ENCODE measurements at regions not wholly inside any gene's neighbourhood (a gene's known extent, or its start where the extent isn't known, plus 50 kb on each side); places are given as distances from the start of the nearest gene placed in this dataset.

DNA sequence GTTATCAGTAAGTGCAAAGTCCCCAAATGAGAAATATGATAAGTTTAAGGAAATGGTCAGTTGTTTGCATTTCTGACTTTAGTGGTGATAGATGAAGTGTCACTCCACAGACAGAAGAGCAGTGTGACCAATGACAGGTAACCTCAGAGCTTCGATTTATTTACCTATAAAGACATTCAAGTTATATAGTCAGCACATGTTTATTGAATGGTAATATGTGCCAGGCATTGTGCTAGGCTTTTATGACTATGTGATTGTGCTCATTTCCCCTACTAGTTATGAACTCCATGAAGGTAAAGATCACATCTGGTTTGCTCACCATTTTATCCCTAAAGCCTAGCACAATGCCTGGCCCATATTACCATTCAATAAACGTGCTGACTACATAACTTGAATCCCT, 222.4 kb downstream of the HHIPL2 start:
- DNase-seq, result no peak
- TF ChIP-seq GATA1 (IDR thresholded peaks at IDR 0.05; ENCODE audit: low read depth, low read length) (no peak), POLR2A (IDR thresholded peaks at IDR 0.05; ENCODE audit: low read length) (no peak)

DNA sequence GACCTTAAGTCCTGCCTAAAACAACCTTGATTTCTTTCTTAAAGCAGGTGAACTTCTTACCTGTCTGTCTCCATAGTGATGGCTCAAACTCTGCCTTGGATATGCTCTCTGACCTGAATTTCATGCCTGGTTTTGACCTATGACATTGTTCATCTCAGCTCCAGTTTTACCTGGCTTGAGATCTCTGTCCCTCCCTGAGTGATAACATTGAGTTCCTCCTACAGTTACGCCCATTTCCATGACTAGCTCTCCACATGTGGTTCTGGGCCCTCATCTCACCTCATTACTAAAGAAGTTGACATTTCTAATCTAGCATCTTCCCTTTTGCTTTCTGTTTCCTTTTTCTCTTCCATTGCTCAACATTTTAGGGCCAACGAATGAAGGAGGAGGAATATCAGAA, 233.1 kb downstream of the HHIPL2 start:
- DNase-seq, result no peak
- TF ChIP-seq POLR2A (IDR thresholded peaks at IDR 0.05; ENCODE audit: low read length), result no peak

DNA sequence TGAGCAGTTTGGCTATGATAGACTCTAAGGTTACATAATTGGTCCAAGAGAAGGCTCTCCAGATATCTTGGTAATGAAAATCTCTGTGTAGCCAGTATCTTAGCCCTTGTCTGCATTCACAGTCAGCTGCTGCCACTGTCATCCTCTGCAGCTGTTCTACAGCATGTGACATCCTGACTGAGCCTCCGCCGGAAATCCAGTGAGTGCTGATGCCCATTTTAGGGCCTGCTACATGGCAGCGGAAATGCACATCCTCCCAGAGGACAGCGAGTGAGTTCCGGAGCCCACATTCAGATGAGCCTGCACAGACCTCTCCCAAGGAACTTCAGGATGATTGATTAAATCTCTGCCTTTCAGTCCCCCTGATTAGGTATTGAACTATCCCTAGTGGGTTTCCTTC, 237.1 kb downstream of the HHIPL2 start:
- no peak for DNase-seq
- TF ChIP-seq POLR2A (IDR thresholded peaks at IDR 0.05; ENCODE audit: low read length) (no peak), GATA1 (IDR thresholded peaks at IDR 0.05; ENCODE audit: low read depth, low read length) (no peak)

DNA sequence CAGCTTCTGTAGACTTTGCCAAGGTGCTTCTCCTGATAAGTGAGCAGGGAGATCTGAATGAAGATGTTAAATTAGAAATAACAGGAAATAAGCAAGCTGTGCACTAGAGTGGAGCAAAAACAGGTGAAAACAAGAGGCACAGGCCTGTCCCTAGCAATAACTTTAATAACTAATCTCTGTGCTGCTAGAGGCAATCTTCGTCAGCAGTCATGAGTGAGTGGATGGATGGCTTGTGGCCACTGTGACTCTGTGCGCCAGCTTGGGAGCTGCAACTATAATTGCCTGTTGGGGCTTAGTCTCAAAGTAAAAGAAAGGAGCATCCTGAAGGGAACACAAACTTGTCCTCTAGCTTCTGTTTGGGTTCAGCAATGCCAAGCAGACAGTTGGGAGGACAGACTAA, 240.3 kb downstream of the HHIPL2 start:
- TF ChIP-seq POLR2A (IDR thresholded peaks at IDR 0.05; ENCODE audit: low read length) (no peak), GATA1 (IDR thresholded peaks at IDR 0.05; ENCODE audit: low read depth, low read length) (no peak)
- no peak for DNase-seq

DNA sequence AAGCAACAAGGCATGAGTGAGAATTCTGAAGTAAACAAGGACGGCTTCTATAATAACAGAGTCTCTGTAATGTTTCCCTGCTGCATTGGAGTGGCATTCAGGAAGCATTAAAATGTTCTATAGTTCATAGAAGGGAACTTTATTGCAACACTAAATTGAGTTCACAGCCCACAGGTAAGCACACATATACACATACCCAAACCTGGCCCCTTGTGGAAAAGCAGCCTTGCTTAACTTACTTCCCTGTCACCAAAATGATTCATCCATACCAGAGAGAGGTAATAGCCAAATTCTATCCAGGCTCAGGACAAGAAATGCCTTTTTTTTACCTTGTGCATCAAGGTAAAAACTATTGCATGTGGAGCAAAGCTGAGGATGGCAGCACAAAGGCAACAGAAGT, 241.4 kb downstream of the HHIPL2 start:
- no peak for DNase-seq
- no peak for TF ChIP-seq GATA1 (IDR thresholded peaks at IDR 0.05; ENCODE audit: low read depth, low read length)
- TF ChIP-seq POLR2A (IDR thresholded peaks at IDR 0.05; ENCODE audit: low read length), result no peak

DNA sequence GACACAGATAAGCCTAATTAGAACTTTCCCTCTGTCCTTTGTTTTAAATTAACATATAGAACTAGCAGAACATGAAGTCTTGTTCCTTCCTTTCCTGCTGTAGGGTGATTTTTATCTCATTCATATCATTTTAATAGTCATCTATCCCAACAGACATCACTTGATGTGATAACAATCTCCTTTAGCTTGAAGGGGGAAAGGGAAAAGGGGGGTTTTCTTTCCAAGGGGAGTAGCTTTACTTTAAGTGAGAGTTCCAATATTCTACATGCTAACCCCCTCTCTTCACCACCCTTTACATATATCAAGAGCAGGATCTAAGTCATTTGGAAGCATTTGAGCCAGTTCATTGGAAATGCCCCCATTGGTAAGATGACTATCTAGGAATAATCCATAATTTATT, 241.9 kb downstream of the HHIPL2 start:
- no peak for DNase-seq
- no peak for TF ChIP-seq POLR2A (IDR thresholded peaks at IDR 0.05; ENCODE audit: low read length)
- no peak for TF ChIP-seq GATA1 (IDR thresholded peaks at IDR 0.05; ENCODE audit: low read depth, low read length)

DNA sequence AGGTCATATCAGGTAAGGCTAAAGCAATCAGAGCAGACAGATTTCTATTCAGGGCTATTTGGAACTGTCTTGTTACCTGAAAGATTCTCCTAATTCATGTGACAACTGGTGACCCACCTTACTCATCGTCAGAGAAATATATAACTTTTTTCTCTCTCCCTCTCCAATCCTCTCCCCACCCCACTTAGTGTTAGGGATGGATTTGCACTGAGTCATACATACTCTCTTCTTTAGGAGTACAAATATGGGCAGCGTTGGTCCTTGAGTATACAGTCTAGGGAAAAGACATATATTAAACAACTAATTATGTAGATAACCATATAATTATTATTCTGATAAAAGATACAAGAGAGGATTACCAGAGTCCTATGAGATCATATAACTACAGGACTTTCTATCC, 246.3 kb downstream of the HHIPL2 start:
- TF ChIP-seq GATA1 (IDR thresholded peaks at IDR 0.05; ENCODE audit: low read depth, low read length) (no peak), POLR2A (IDR thresholded peaks at IDR 0.05; ENCODE audit: low read length) (no peak)
- no peak for DNase-seq

DNA sequence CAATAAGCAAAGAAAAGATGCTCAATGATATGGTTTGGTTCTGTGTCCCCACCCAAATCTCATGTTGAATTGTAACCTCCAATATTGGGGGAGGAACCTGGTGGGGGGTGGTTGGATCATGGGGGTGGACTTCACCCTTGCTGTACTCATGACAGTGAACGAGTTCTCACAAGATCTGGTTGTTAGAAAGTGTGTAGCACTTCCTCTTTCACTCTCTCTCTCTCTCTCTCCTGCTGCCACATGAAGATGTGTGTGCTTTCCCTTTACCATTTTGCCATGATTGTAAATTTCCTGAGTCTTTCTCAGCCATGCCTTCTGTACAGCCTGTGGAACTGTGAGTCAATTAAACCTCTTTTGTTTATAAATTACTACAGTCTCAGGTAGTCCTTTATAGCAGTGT, 248.4 kb downstream of the HHIPL2 start:
- TF ChIP-seq GATA1 (IDR thresholded peaks at IDR 0.05; ENCODE audit: low read depth, low read length) (no peak), POLR2A (IDR thresholded peaks at IDR 0.05; ENCODE audit: low read length) (no peak)

DNA sequence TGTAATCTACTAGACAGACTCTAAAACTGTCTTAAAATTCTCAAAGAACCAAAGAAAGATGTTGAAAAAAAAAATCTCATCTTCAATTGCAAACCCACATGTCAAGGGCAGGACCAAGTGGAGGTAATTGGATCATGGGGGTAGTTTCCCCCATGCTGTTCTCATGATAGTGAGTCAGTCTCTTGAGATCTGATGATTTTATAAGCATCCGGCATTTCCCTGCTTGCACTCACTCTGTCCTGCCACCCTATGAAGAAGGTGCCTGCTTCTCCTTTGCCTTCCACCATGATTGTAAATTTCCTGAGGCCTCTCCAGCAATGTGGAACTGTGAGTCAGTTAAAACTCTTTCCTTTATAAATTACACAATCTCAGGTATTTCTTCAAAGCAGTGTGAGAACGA, 257.0 kb downstream of the HHIPL2 start:
- no peak for TF ChIP-seq POLR2A (IDR thresholded peaks at IDR 0.05; ENCODE audit: low read length)
- no peak for DNase-seq

More for the DNA sequence above, 248.4 kb downstream of the HHIPL2 start:
- no peak for DNase-seq

DNA sequence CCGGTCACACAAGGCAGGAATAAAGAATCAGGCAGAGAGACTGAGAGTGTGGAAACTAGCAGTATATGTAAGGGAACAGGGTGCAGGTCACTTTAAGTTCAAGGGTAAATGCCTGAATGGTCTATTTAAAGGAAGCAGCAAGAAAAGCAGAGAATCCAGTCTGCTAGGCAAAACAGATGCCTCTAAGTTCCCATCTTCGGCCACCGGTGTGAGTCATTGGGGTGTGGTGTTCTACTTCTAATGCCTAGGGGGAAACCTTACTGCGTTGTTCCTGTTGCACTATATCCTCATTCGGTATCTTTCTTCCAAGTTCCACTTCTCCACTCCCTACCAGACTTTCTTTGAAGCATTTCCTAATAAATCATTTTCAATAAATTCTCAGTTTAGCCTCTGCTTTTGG, 259.9 kb downstream of the HHIPL2 start:
- DNase-seq, result peak in 1 of 2 experiments; percentile 13
- no peak for TF ChIP-seq GATA1 (IDR thresholded peaks at IDR 0.05; ENCODE audit: low read depth, low read length)
- no peak for TF ChIP-seq POLR2A (IDR thresholded peaks at IDR 0.05; ENCODE audit: low read length)

DNA sequence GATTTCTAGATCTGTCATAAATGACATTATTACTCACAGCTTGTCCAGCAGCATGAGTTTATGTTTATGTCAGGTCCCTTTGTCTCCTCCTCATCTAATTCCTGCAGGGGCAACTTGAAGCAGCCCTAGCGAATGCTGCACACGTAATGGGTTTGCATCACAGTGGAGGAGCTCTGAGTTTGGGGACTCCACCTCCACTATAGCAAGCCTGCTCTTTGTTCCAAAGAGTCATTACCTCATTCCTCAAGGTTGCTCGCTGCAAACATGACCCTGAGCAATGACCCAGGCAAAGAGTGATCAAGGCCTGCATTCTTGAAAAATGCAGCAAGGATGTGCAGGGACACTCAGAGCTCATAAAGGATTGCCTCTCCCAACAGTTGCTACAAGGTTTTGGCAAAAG, 261.9 kb downstream of the HHIPL2 start:
- DNase-seq, result no peak
- no peak for TF ChIP-seq GATA1 (IDR thresholded peaks at IDR 0.05; ENCODE audit: low read depth, low read length)
- no peak for TF ChIP-seq POLR2A (IDR thresholded peaks at IDR 0.05; ENCODE audit: low read length)

DNA sequence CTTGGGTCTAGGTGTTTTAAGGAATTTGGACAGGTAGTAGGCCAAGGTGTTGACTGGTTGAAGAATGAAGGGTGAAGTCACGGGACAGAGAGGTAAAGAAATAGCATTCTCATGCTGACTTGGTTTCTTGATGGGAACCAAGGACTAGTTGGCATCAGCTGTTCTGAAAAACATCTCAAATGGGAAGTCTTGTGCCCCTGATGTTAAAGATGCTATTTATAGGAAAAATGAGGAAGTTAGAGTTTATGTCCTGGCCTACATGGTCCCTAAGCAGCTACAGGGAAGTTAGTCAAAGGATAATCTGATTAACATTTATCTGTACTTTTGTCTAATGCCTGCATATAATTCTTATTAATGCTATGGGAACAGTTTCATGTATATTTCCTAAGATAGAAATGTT, 262.4 kb downstream of the HHIPL2 start:
- TF ChIP-seq POLR2A (IDR thresholded peaks at IDR 0.05; ENCODE audit: low read length) (no peak), GATA1 (IDR thresholded peaks at IDR 0.05; ENCODE audit: low read depth, low read length) (no peak)
- no peak for DNase-seq

DNA sequence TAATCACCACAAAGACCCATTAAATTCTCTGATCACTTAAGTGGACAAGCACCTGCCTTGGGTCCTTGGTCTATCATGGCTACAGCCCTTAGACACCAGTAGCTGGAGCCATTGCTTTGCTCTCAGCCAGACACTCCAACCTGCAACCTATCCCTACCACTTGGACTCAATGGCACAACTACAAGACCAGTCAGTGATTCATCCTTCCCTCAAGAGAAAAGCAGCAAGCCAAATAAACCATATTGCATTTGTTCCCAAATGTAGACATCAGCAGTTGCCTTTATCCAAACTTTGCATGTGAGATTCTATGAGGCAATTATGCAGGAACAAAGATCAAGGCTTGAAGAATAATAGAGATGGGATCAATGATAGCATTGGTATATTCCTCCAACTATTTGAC, 263.4 kb downstream of the HHIPL2 start:
- DNase-seq, result no peak
- TF ChIP-seq POLR2A (IDR thresholded peaks at IDR 0.05; ENCODE audit: low read length) (no peak), GATA1 (IDR thresholded peaks at IDR 0.05; ENCODE audit: low read depth, low read length) (no peak)

DNA sequence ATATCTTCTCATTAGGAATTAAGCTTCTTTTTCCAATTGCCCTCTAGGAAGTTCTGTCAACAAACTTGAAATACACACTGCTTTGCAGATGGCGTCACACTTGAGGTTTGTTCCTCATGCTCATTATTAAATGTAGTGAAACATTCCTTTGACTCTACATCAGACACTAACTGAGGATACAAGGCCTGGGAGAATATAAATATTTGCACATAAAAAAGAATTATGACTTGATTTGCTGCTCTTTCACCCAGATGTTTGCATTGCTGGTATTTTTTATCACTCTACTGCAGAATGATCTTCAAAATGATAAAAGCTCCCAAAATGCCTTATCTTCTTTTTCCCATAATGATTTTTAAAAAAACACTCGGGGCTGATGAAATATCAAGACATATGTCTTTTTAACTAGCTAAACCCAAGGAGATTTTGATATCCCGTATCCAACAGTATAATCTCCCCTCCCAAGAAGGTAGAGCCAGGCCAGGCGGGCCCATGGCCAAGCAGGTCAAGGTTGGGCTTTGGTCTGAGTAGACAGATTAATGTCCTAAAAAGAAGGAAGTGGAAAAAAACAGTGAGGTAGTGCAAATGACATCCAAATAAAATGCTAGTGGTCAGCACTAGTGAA, 264.6 kb downstream of the HHIPL2 start:
- peak; percentile 26 to 41 for DNase-seq
- TF ChIP-seq POLR2A (IDR thresholded peaks at IDR 0.05; ENCODE audit: low read length) (no peak), GATA1 (IDR thresholded peaks at IDR 0.05; ENCODE audit: low read depth, low read length) (no peak)

DNA sequence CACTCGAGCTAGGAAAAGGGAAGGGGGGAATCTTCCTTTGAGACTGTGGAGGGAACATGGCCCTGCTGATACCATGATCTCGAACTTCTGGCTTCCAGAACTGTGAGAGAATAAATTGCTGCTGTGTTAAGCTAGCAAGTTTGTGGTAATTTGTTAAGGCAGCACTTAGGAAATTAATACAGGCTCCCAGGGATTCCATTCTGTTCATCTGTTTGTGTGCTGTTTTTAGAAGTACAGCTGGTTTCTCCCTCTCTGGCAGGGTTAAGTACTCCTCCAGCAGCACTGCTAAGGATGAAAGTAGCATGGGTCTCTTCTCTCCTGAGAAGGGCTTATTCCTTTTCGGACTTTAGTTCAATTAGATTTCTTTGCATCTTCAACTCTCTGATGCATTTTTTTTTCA, 268.3 kb downstream of the HHIPL2 start:
- DNase-seq, result no peak
- TF ChIP-seq GATA1 (IDR thresholded peaks at IDR 0.05; ENCODE audit: low read depth, low read length), result no peak
- TF ChIP-seq POLR2A (IDR thresholded peaks at IDR 0.05; ENCODE audit: low read length), result no peak

DNA sequence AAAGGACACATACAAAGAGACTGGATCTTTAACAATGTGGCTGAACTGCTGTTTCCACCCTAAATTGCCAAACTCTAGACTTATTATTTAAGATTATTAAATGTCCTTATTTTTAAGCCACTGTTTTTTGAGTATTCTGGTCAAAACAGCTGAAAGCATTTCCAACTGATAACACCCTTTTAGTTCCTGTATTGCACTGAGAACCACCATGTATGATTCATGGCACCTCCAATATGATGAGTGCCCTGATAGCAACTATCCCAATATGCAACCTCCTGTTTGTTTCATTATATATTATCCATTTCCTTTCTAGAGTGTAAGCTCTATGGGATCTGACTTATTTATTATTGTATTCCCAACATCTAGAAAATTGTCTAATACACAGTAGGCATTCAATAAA, 269.4 kb downstream of the HHIPL2 start:
- TF ChIP-seq POLR2A (IDR thresholded peaks at IDR 0.05; ENCODE audit: low read length), result no peak
- no peak for TF ChIP-seq GATA1 (IDR thresholded peaks at IDR 0.05; ENCODE audit: low read depth, low read length)
- no peak for DNase-seq
